ENCODE measurements at regions not wholly inside any gene's neighbourhood (a gene's known extent, or its start where the extent isn't known, plus 50 kb on each side); places are given as distances from the start of the nearest gene placed in this dataset.

- no peak for TF ChIP-seq SMC3 (conservative IDR thresholded peaks at IDR 0.05; ENCODE audit: poor library complexity)
- TF ChIP-seq, protein P1, sequence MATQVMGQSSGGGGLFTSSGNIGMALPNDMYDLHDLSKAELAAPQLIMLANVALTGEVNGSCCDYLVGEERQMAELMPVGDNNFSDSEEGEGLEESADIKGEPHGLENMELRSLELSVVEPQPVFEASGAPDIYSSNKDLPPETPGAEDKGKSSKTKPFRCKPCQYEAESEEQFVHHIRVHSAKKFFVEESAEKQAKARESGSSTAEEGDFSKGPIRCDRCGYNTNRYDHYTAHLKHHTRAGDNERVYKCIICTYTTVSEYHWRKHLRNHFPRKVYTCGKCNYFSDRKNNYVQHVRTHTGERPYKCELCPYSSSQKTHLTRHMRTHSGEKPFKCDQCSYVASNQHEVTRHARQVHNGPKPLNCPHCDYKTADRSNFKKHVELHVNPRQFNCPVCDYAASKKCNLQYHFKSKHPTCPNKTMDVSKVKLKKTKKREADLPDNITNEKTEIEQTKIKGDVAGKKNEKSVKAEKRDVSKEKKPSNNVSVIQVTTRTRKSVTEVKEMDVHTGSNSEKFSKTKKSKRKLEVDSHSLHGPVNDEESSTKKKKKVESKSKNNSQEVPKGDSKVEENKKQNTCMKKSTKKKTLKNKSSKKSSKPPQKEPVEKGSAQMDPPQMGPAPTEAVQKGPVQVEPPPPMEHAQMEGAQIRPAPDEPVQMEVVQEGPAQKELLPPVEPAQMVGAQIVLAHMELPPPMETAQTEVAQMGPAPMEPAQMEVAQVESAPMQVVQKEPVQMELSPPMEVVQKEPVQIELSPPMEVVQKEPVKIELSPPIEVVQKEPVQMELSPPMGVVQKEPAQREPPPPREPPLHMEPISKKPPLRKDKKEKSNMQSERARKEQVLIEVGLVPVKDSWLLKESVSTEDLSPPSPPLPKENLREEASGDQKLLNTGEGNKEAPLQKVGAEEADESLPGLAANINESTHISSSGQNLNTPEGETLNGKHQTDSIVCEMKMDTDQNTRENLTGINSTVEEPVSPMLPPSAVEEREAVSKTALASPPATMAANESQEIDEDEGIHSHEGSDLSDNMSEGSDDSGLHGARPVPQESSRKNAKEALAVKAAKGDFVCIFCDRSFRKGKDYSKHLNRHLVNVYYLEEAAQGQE (IDR thresholded peaks at IDR 0.05; ENCODE audit: borderline replicate concordance) = no peak
- no peak for TF ChIP-seq CTCF (IDR thresholded peaks at IDR 0.05; ENCODE audit: poor library complexity, severe bottlenecking)
- no peak for TF ChIP-seq EZH2 (IDR thresholded peaks at IDR 0.05; ENCODE audit: borderline replicate concordance, insufficient read depth, low read length, poor library complexity, severe bottlenecking)
- TF ChIP-seq POLR2AphosphoS5 (IDR thresholded peaks at IDR 0.05) = no peak
Measured at GRCh38 chr4:165767671-165768070, 105.4 kb upstream of the TLL1 start.
